ENCODE measurements at regions not wholly inside any gene's neighbourhood (a gene's known extent, or its start where the extent isn't known, plus 50 kb on each side); places are given as distances from the start of the nearest gene placed in this dataset.

GRCh38 chr16:54373534-54374520 lies 87.2 kb upstream of the IRX3 start:
- no peak for DNase-seq
- intact Hi-C loops (cut with DNase I): no loop called here

- DNase-seq: no peak
- intact Hi-C loops (cut with DNase I): no loop called here
Measured at GRCh38 chr16:54370278-54371040, 83.9 kb upstream of the IRX3 start.

GRCh38 chr16:54369861-54370260 lies 83.3 kb upstream of the IRX3 start:
- no peak for DNase-seq
- intact Hi-C loops (cut with DNase I): no loop called here

- no peak for DNase-seq
- intact Hi-C loops (cut with DNase I): no loop called here
Measured at GRCh38 chr16:54366943-54367342, 80.4 kb upstream of the IRX3 start.

GRCh38 chr16:54365990-54366634 lies 79.5 kb upstream of the IRX3 start:
- intact Hi-C loops (cut with DNase I): no loop called here
- DNase-seq: no peak

- intact Hi-C loops (cut with DNase I): no loop called here
- no peak for DNase-seq
Measured at GRCh38 chr16:54363766-54364165, 77.2 kb upstream of the IRX3 start.

- intact Hi-C loops (cut with DNase I): no loop called here
Measured at GRCh38 chr16:54362591-54363206, 76.1 kb upstream of the IRX3 start.

GRCh38 chr16:54361246-54361645 lies 74.7 kb upstream of the IRX3 start:
- intact Hi-C loops (cut with DNase I): no loop called here
- DNase-seq: no peak

More at GRCh38 chr16:54362591-54363206, 76.1 kb upstream of the IRX3 start:
- no peak for DNase-seq

- intact Hi-C loops (cut with DNase I): no loop called here
- DNase-seq: no peak
Measured at GRCh38 chr16:54360681-54361080, 74.1 kb upstream of the IRX3 start.

- DNase-seq: no peak
- intact Hi-C loops (cut with DNase I): no loop called here
Measured at GRCh38 chr16:54359555-54359954, 73.0 kb upstream of the IRX3 start.

GRCh38 chr16:54359081-54359480 lies 72.5 kb upstream of the IRX3 start:
- DNase-seq: no peak
- intact Hi-C loops (cut with DNase I): no loop called here

GRCh38 chr16:54356391-54356790 lies 69.8 kb upstream of the IRX3 start:
- no peak for DNase-seq
- intact Hi-C loops (cut with DNase I): no loop called here

GRCh38 chr16:54355251-54355650 lies 68.7 kb upstream of the IRX3 start:
- intact Hi-C loops (cut with DNase I): no loop called here
- no peak for DNase-seq

GRCh38 chr16:54353097-54353496 lies 66.5 kb upstream of the IRX3 start:
- no peak for DNase-seq
- intact Hi-C loops (cut with DNase I): no loop called here

- intact Hi-C loops (cut with DNase I): no loop called here
- DNase-seq: no peak
Measured at GRCh38 chr16:54351171-54351570, 64.6 kb upstream of the IRX3 start.

GRCh38 chr16:54347961-54348360 lies 61.4 kb upstream of the IRX3 start:
- DNase-seq: peak in 1 of 42 donors; percentile 22
- intact Hi-C loops (cut with DNase I): no loop called here

- no peak for DNase-seq
- intact Hi-C loops (cut with DNase I): no loop called here
Measured at GRCh38 chr16:54346041-54346440, 59.5 kb upstream of the IRX3 start.

GRCh38 chr16:54344646-54345630 lies 58.4 kb upstream of the IRX3 start:
- no peak for DNase-seq
- intact Hi-C loops (cut with DNase I): no loop called here

All from head of caudate nucleus (tissue), 42 donors.